ENCODE measurements at regions not wholly inside any gene's neighbourhood (a gene's known extent, or its start where the extent isn't known, plus 50 kb on each side); places are given as distances from the start of the nearest gene placed in this dataset.

DNA sequence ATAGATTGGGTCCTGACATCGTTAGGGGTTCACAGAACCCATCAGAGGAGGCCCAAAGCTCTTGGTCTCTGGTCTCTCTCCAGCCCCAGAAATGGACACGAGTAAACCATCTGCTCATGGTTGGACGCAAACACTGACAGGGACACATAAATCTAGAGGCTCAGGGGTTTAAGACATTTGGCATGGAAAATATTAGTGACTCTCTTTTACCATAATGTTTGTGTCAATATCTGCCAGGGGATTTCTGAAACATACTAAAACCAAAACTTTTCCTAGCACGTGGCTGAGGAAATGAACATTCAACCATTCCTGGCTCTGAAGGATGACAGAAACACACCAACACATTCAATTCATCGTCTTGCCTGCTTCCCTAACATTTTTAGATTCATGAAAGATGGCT lies 226.2 kb downstream of the SP3 start:
- TF ChIP-seq CHD1 (IDR thresholded peaks at IDR 0.05; ENCODE audit: low read depth, low read length): no peak
- no peak for TF ChIP-seq ZNF274 (IDR thresholded peaks at IDR 0.05; ENCODE audit: borderline replicate concordance, extremely low read depth, low read length)
- TF ChIP-seq EP300 (IDR thresholded peaks at IDR 0.05; ENCODE audit: borderline replicate concordance in 1 of 2, low read depth in 2 of 2, low read length in 2 of 2): no peak
- no peak for TF ChIP-seq POLR2A (IDR thresholded peaks at IDR 0.05; ENCODE audit: control extremely low read depth in 1 of 2, low read depth in 2 of 2, low read length in 2 of 2)
- TF ChIP-seq, protein P1, sequence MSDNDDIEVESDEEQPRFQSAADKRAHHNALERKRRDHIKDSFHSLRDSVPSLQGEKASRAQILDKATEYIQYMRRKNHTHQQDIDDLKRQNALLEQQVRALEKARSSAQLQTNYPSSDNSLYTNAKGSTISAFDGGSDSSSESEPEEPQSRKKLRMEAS (IDR thresholded peaks at IDR 0.05): no peak
- no peak for TF ChIP-seq EZH2 (IDR thresholded peaks at IDR 0.05; ENCODE audit: low read depth, low read length, severe bottlenecking)
- TF ChIP-seq, protein P2, sequence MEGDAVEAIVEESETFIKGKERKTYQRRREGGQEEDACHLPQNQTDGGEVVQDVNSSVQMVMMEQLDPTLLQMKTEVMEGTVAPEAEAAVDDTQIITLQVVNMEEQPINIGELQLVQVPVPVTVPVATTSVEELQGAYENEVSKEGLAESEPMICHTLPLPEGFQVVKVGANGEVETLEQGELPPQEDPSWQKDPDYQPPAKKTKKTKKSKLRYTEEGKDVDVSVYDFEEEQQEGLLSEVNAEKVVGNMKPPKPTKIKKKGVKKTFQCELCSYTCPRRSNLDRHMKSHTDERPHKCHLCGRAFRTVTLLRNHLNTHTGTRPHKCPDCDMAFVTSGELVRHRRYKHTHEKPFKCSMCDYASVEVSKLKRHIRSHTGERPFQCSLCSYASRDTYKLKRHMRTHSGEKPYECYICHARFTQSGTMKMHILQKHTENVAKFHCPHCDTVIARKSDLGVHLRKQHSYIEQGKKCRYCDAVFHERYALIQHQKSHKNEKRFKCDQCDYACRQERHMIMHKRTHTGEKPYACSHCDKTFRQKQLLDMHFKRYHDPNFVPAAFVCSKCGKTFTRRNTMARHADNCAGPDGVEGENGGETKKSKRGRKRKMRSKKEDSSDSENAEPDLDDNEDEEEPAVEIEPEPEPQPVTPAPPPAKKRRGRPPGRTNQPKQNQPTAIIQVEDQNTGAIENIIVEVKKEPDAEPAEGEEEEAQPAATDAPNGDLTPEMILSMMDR (IDR thresholded peaks at IDR 0.05; ENCODE audit: control extremely low read depth in 1 of 3, insufficient read depth in 1 of 3, low read depth in 1 of 3, low read length in 3 of 3): no peak
- TF ChIP-seq RAD21 (IDR thresholded peaks at IDR 0.05 in 1 of 2, conservative IDR thresholded peaks at IDR 0.05 in 1 of 2; ENCODE audit: low read depth in 2 of 2, low read length in 2 of 2): no peak
- no peak for TF ChIP-seq POLR2AphosphoS5 (IDR thresholded peaks at IDR 0.05; ENCODE audit: low read depth, low read length)
- no peak for TF ChIP-seq RFX5 (IDR thresholded peaks at IDR 0.05; ENCODE audit: borderline replicate concordance, low read depth, low read length)
- no peak for TF ChIP-seq TEAD4 (IDR thresholded peaks at IDR 0.05; ENCODE audit: low read depth, low read length)
- TF ChIP-seq GABPA (IDR thresholded peaks at IDR 0.05; ENCODE audit: borderline replicate concordance, insufficient read depth, low read length): no peak
- no peak for TF ChIP-seq POU5F1 (IDR thresholded peaks at IDR 0.05; ENCODE audit: low read depth, low read length)
- no peak for TF ChIP-seq SP4 (IDR thresholded peaks at IDR 0.05; ENCODE audit: low read length)
